Heart left ventricle (tissue), 16 donors: ENCODE measurements at regions not wholly inside any gene's neighbourhood (a gene's known extent, or its start where the extent isn't known, plus 50 kb on each side); places are given as distances from the start of the nearest gene placed in this dataset.

Experiments
- ATAC-seq, 4 donors: fragments of 200-7000 bp; cut with Tn5 transposase; one replicate each; pipeline ENCODE4 v1.9.1; 2020 to 2022; ENCODE audit warnings: moderate library complexity in 4 of 4, mild to moderate bottlenecking in 3 of 4, moderate number of reproducible peaks in 1 of 4
- DNase-seq, 5 donors: peaks; one replicate each; pipeline ENCODE4 v3.0.0-alpha.2; 2020
- H3K27ac ChIP-seq, 12 donors: fragments of 200-600 bp; sonication (generic) in 4 of 12; one replicate each; pipeline versions ENCODE4 v1.5.0 to v1.8.0; 2016 to 2022; ENCODE audit warnings: mild to moderate bottlenecking in 2 of 12
- H3K27me3 ChIP-seq, 9 donors: fragments of 200-600 bp; sonication (generic) in 2 of 9; one replicate each; pipeline versions ENCODE4 v1.5.1 to v1.8.0; 2016 to 2022; ENCODE audit warnings: mild to moderate bottlenecking in 3 of 9
- H3K36me3 ChIP-seq, 9 donors: fragments of 200-600 bp; sonication (generic) in 2 of 9; one replicate each; pipeline versions ENCODE4 v1.5.0 to v1.8.0; 2018 to 2022; ENCODE audit warnings: mild to moderate bottlenecking in 2 of 9
- H3K4me1 ChIP-seq, 12 donors: fragments of 200-600 bp; sonication (generic) in 4 of 12; one replicate each; pipeline versions ENCODE4 v1.5.0 to v1.8.0; 2016 to 2022; ENCODE audit warnings: mild to moderate bottlenecking in 3 of 12
- H3K4me3 ChIP-seq, 12 donors: fragments of 200-600 bp; sonication (generic) in 4 of 12; one replicate each; pipeline versions ENCODE4 v1.5.0 to v1.8.0; 2017 to 2022; ENCODE audit warnings: mild to moderate bottlenecking in 9 of 12, moderate library complexity in 4 of 12
- H3K9me3 ChIP-seq, 12 donors: fragments of 200-600 bp; sonication (generic) in 4 of 12; one replicate each; pipeline versions ENCODE4 v1.5.0 to v1.8.0; 2016 to 2022; ENCODE audit warnings: mild to moderate bottlenecking in 1 of 12
- POLR2A ChIP-seq, 2 donors: fragments of 450-650 bp; IDR thresholded peaks; one replicate each; pipeline ENCODE4 v1.6.1; 2017; ENCODE audit warnings: antibody characterized with exemption in 2 of 2, mild to moderate bottlenecking in 2 of 2, moderate library complexity in 2 of 2
- WGBS, 4 donors: extraction: QIAGEN DNeasy Blood & Tissue Kit in 2 of 4; methylation state at CpG; one replicate each; pipeline versions ENCODE4 v1.1.5 to v1.1.7; 2013 to 2018; 5-methylcytosine and 5-hydroxymethylcytosine counted together
- intact Hi-C, 10 donors: fragments of 100-400 bp; cut with DNase I; formaldehyde crosslinking; loops; one replicate each; pipeline versions ENCODE4 v1.11.1 to v1.14.2; 2022
- TF ChIP-seq, protein P1 (sequence below), 12 donors: fragments of 200-600 bp; sonication (generic) in 4 of 12; IDR thresholded peaks; one replicate each; pipeline versions ENCODE4 v1.5.0 to v1.8.0; 2018 to 2022; ENCODE audit warnings: antibody characterized with exemption in 12 of 12, mild to moderate bottlenecking in 5 of 12
- donor health status: ischemic (EF 13 %, LVEDD 7.1; RV severe dilation, severe dysfunction).
- donor health status: healthy with polysubstance abuse.
- donor health status: DM: no; HTN: yes; CAD: no.
- donor health status: DM: no; HTN: no; CAD: no.
- donor health status: ischemic (EF 25% LVEDD 6.9; RV normal size, moderate dysfunction).
- donor health status: ischemic (EF 25% LVEDD 5.7; RV mildly dilated, moderate dysfunction).
- donor health status: healthy.
- donor health status: DM: yes; HTN: yes; CAD: no.
- donor health status: ischemic (EF 35%, LVEDD 5.7; RV mildly dilated, moderate dysfunction).
- donor health status: nonischemic (EF 11% LVEDD 7.7; RV severe dilation, severe dysfunction).
- donor health status: DM: yes; HTN: yes; CAD: no.
- donor health status: PGD.
- donor health status: ischemic (EF 29% LVEDD 5.4; RV normal size, mild dysfunction).
- donor health status: nonischemic (EF 23%, LVEDD 6.1; RV moderate dilation, normal function).

DNA sequence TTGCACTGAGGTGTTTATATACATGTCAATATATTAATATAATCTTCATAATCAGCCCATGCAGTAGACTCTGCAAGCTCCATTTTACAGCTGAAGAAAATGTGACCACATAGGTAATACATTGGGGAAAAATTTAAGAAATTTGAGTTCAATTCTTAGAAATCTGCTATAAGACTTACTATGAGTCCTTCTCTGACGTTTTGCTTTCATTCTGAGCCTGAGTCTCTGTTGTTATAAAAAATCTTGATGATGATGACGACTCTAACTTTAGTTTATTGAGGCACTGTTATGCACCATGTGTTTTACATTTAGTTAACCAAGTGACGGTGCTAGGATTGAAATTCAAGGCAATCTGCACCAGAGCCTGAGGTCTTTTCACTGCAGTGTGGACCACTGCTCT is 370.3 kb upstream of the PPP1R2C start:
- intact Hi-C loops, result no loop called here
- no peaks in the 10 kb centered on the region for H3K4me1 ChIP-seq
- 55 to 91% (median 76%) methylated on average over 3 of the region's 3 CpGs for WGBS, 4 donors
- peaks cover 0 to 13% (median 0%) of the 10 kb centered on the region in 9 donors for H3K27me3 ChIP-seq
- H3K36me3 ChIP-seq, result no peaks in the 10 kb centered on the region
- DNase-seq, result no peak
- no peak for ATAC-seq
- H3K27ac ChIP-seq, result no peak overlapping the region
- H3K9me3 ChIP-seq, result no peaks in the 10 kb centered on the region
- TF ChIP-seq, protein P1, sequence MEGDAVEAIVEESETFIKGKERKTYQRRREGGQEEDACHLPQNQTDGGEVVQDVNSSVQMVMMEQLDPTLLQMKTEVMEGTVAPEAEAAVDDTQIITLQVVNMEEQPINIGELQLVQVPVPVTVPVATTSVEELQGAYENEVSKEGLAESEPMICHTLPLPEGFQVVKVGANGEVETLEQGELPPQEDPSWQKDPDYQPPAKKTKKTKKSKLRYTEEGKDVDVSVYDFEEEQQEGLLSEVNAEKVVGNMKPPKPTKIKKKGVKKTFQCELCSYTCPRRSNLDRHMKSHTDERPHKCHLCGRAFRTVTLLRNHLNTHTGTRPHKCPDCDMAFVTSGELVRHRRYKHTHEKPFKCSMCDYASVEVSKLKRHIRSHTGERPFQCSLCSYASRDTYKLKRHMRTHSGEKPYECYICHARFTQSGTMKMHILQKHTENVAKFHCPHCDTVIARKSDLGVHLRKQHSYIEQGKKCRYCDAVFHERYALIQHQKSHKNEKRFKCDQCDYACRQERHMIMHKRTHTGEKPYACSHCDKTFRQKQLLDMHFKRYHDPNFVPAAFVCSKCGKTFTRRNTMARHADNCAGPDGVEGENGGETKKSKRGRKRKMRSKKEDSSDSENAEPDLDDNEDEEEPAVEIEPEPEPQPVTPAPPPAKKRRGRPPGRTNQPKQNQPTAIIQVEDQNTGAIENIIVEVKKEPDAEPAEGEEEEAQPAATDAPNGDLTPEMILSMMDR (IDR thresholded peaks at IDR 0.05), result no peak
- no peak for TF ChIP-seq POLR2A (IDR thresholded peaks at IDR 0.05)
- no peak overlapping the region for H3K4me3 ChIP-seq

DNA sequence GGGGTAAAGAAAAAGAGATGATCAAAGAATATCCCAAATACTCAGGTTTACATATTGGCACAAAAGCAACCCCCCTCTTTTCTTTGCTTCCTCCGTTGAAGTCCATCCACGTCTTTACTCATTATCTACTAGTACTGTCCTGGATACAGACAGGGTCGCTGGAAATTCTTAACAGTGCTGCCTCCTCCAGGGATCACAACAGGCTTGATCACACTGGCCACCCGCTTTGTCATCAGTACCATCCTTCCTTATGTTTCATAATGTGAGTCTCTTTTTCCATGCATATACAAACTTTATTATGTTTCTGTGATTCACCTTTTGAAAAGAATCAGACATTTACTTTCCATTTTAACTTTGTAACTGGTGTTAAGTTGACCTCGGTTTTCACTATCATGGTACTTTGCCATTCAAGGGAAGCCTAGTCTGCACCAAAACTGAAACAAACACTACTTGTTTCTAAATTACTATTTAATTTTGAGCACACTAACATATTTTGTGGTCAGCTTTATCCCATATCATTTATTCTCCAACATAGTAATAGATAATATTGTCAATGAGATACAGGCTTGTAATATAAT is 387.5 kb upstream of the PPP1R2C start:
- H3K27ac ChIP-seq, result no peak overlapping the region
- no peak overlapping the region for H3K4me3 ChIP-seq
- no peaks in the 10 kb centered on the region for H3K4me1 ChIP-seq
- TF ChIP-seq, protein P1 (IDR thresholded peaks at IDR 0.05), result no peak
- no peak for TF ChIP-seq POLR2A (IDR thresholded peaks at IDR 0.05)
- H3K9me3 ChIP-seq, result peaks cover 0 to 7% (median 0%) of the 10 kb centered on the region in 12 donors
- WGBS, 4 donors, result 44 to 78% (median 59%) methylated on average over 5 of the region's 5 CpGs
- peaks cover 0 to 6% (median 0%) of the 10 kb centered on the region in 9 donors for H3K27me3 ChIP-seq
- no peak for DNase-seq
- no peak for ATAC-seq
- H3K36me3 ChIP-seq, result no peaks in the 10 kb centered on the region
- intact Hi-C loops, result no loop called here

DNA sequence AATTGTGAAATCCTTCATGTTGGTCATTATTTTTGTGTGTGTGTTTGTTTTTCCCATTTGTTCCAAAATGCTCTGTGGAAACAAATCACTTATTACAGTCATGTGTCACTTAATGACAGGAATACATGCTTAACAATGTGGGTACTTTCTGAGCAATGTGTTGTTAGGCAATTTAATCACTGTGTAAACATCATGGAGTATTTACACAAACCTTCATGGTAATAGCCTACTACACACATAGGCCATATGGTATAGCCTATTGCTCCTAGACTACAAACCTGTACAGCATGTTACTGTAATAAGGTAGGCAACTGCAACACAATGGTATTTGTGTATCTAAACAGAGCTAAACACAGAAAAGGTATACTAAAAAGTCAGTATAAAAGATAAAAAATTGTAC is 388.9 kb upstream of the PPP1R2C start:
- no peaks in the 10 kb centered on the region for H3K27me3 ChIP-seq
- TF ChIP-seq, protein P1 (IDR thresholded peaks at IDR 0.05), result no peak
- no peak for TF ChIP-seq POLR2A (IDR thresholded peaks at IDR 0.05)
- intact Hi-C loops, result no loop called here
- no peak for DNase-seq
- ATAC-seq, result no peak
- H3K4me3 ChIP-seq, result no peak overlapping the region
- H3K4me1 ChIP-seq, result no peaks in the 10 kb centered on the region
- H3K9me3 ChIP-seq, result peaks cover 0 to 7% (median 0%) of the 10 kb centered on the region in 12 donors
- H3K27ac ChIP-seq, result no peak overlapping the region
- no peaks in the 10 kb centered on the region for H3K36me3 ChIP-seq

DNA sequence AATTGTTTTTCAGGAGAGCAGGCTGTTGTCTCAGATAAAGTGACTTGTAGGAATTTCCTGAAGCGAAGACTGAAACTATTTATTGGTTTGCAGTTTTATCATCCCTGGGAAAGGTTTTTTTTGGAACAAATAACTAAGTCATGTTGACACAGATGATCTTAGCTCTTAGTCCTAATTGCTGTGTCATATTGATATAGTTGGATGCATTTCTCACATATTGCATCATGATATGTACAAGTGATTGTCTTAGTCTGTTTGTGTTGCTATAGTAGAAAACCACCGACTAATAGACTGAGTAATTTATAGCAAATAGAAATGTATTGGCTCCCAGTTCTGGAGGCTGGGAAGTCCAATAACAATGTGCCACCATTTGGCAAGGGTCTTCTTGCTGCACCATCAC is 397.5 kb upstream of the PPP1R2C start:
- no peak for ATAC-seq
- H3K4me3 ChIP-seq, result no peak overlapping the region
- TF ChIP-seq, protein P1 (IDR thresholded peaks at IDR 0.05), result no peak
- no peak for TF ChIP-seq POLR2A (IDR thresholded peaks at IDR 0.05)
- H3K27ac ChIP-seq, result no peak overlapping the region
- no peaks in the 10 kb centered on the region for H3K36me3 ChIP-seq
- 54 to 75% (median 64%) methylated on average over 2 of the region's 2 CpGs for WGBS, 4 donors
- intact Hi-C loops, result no loop called here
- no peaks in the 10 kb centered on the region for H3K4me1 ChIP-seq
- DNase-seq, result no peak
- peaks cover 0 to 2% (median 0%) of the 10 kb centered on the region in 9 donors for H3K27me3 ChIP-seq
- no peaks in the 10 kb centered on the region for H3K9me3 ChIP-seq
